HCT116 (cell line): ENCODE measurements at regions not wholly inside any gene's neighbourhood (a gene's known extent, or its start where the extent isn't known, plus 50 kb on each side); places are given as distances from the start of the nearest gene placed in this dataset.

Source experiments
- CTCF ChIP-seq, 3 experiments: fragments of 200-600 bp in 1 of 3; sonication (generic) in 1 of 3; IDR thresholded peaks in 2 of 3; conservative IDR thresholded peaks in 1 of 3; 2 replicates each; pipeline ENCODE4 v1.5.1; 2012 to 2017; ENCODE audit warnings: low read depth in 2 of 3, low read length in 2 of 3, antibody characterized with exemption in 1 of 3, borderline replicate concordance in 1 of 3, control low read depth in 1 of 3, mild to moderate bottlenecking in 1 of 3, mixed read lengths in 1 of 3, mixed run types in 1 of 3, moderate library complexity in 1 of 3; ENCODE audit not compliant: insufficient read depth in 1 of 3
- EZH2 ChIP-seq: fragments of 200-600 bp; sonication (generic); IDR thresholded peaks from 2 replicates; pipeline ENCODE4 v1.6.1; 2017; ENCODE audit warnings: antibody characterized with exemption, mixed run types
- POLR2A ChIP-seq: IDR thresholded peaks from 2 replicates; pipeline ENCODE4 v1.7.0; 2011; ENCODE audit warnings: borderline replicate concordance; ENCODE audit not compliant: insufficient read depth, insufficient read length; ENCODE audit errors: extremely low read depth
- RAD21 ChIP-seq: IDR thresholded peaks from 2 replicates; pipeline ENCODE4 v1.6.1; 2012; ENCODE audit warnings: low read depth, mild to moderate bottlenecking
- YY1 ChIP-seq: IDR thresholded peaks from 2 replicates; pipeline ENCODE4 v1.6.1; 2011; ENCODE audit warnings: low read length, low read depth, moderate library complexity, mild to moderate bottlenecking; ENCODE audit not compliant: insufficient replicate concordance; ENCODE audit errors: extremely low read depth

- no peak for TF ChIP-seq CTCF (IDR thresholded peaks at IDR 0.05 in 2 of 3, conservative IDR thresholded peaks at IDR 0.05 in 1 of 3; ENCODE audit: borderline replicate concordance in 1 of 3, insufficient read depth in 1 of 3, low read depth in 2 of 3, low read length in 2 of 3)
- TF ChIP-seq EZH2: no peak
- no peak for TF ChIP-seq YY1
- TF ChIP-seq RAD21: no peak
- no peak for TF ChIP-seq POLR2A
Measured at GRCh38 chrY:12496007-12496406, 205.0 kb upstream of the USP9Y start.
